ENCODE measurements at regions not wholly inside any gene's neighbourhood (a gene's known extent, or its start where the extent isn't known, plus 50 kb on each side); places are given as distances from the start of the nearest gene placed in this dataset.
A peak's percentile ranks its signal among the peaks of the same experiment; 100 is the strongest.

DNA sequence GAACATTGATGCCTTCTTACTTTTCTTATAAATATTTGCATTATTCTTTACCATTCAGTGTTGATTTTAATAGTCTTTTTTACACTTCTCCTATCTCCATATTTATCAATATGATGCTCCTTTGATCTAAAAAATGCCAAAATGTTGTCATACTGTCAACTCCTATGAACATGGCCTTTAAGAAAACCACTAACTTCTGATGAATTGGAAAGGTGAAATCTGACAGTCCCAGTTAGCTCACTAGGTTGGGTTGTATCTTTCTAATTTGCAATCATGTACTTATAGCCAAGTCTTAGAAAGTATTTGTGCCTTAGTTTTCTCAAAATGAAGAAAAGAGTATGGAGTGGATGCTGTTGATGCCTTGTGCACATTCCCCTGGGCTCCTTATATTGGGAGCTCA lies 75.4 kb upstream of the SPACA1 start:
- TF ChIP-seq, protein P1, sequence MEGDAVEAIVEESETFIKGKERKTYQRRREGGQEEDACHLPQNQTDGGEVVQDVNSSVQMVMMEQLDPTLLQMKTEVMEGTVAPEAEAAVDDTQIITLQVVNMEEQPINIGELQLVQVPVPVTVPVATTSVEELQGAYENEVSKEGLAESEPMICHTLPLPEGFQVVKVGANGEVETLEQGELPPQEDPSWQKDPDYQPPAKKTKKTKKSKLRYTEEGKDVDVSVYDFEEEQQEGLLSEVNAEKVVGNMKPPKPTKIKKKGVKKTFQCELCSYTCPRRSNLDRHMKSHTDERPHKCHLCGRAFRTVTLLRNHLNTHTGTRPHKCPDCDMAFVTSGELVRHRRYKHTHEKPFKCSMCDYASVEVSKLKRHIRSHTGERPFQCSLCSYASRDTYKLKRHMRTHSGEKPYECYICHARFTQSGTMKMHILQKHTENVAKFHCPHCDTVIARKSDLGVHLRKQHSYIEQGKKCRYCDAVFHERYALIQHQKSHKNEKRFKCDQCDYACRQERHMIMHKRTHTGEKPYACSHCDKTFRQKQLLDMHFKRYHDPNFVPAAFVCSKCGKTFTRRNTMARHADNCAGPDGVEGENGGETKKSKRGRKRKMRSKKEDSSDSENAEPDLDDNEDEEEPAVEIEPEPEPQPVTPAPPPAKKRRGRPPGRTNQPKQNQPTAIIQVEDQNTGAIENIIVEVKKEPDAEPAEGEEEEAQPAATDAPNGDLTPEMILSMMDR (IDR thresholded peaks at IDR 0.05; ENCODE audit: low read depth, low read length) = no peak
- H3K4me3 ChIP-seq (ENCODE audit: low read depth, low read length) = no peak overlapping the region

DNA sequence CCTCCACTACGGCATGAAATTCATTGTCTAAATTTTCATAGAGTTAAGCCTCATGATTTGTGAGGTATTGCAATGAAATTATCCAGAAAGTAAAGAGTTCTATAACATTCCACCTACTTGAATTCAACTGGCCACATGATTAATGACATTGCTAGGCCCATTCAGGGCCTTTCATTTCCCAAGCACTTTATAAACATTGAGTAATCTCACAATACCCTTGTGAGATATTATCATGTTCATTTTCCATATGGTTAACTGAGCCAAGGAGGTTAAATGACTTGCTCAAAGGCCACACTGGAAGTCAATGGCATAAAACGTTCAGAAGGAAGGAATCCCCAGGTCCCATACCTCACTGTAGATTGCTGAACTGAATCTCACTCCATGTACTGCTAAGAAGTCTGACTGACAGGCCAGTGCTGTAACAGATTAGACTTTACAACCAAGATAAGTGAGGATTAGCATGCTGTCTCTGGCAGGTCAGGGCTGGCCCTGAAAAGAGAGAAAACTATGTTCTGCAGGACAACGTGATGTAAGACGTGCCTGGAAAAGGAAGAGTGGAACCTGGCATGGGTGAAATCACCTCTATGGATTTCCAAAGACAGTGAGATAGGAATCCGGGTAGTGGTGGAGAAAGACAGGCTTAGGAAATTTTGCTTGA lies 75.9 kb upstream of the SPACA1 start:
- no peak overlapping the region for H3K4me3 ChIP-seq (ENCODE audit: low read depth, low read length)
- TF ChIP-seq, protein P1 (IDR thresholded peaks at IDR 0.05; ENCODE audit: low read depth, low read length) = no peak

DNA sequence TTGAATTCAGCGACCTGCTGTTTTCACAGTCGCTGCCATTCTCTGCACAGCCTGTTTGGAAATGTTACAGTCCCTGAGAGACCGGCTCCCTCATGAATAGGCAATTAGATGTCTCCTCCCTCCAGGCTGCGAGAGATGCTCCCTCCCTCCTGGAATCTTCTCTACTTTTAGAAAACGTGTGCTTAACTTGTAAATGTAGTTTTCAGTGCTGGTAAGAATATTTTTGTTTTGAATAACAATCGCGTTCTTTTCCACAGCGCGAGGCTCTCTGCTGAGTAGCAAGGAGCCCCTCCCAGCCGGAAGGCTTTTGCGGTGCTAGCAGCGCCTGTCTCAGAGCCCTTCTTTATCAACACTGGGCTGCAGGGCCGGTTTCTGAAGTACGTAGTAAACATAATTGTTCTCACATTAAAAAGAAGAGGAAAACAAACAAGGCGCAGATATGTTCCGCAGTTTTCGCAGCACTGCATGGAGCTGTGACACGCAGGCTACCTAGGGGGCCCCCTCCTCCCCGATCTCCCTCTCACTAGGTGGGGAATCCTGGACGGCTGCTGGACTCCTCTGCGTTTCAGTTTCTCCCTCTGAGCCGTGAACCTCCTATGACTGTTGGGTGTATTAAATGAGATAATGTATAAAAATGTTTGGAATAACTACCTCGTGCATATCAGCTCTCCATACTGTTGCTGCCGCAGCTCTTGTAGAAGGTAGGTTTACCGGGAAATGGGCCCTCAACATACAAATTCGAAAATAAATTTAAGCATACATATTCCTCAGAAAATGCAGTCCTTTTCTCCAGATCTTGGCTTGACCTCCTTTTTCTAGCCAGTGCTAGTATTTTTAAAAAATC lies 79.0 kb upstream of the SPACA1 start:
- peak overlapping the region; percentile 37 for H3K4me3 ChIP-seq (ENCODE audit: low read depth, low read length)
- TF ChIP-seq, protein P1 (IDR thresholded peaks at IDR 0.05; ENCODE audit: low read depth, low read length) = no peak

DNA sequence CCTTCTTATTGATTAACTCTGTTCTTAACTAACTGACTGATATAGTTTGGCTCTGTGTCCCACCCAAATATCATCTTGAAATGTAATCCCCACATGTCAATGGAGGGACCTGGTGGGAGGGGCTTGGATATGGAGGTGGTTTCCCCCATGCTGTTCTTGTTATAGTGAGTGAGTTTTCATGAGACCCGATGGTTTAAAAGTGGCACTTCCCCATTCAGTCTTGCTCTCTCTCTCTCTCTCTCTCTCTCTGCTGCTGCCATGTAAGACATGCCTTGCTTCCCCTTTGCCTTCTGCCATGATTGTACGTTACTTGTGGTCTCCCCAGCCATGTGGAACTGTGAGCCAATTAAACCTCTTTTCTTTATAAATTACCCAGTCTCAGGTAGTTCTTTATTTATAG lies 81.8 kb upstream of the SPACA1 start:
- TF ChIP-seq, protein P1 (IDR thresholded peaks at IDR 0.05; ENCODE audit: low read depth, low read length) = no peak

DNA sequence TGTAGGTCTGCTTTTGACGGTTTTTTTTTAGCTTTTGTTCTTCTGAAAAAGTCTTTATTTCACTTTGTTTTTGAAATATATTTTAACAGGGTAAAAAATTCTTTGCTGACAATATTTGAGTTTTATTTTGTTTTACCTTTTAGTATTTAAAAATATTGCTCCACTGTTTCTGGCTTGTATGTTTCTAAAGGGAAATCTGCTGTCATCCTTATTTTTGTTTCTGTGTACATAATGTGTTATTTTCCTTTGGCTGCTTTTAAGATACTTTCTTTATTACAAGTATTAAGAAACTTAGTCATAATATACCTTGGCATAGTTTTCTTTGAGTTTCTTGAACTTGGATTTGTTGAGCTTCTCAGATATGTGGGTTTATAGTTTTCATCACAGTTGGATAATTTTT lies 88.6 kb upstream of the SPACA1 start:
- no peak overlapping the region for H3K4me3 ChIP-seq (ENCODE audit: low read depth, low read length)
- TF ChIP-seq, protein P1 (IDR thresholded peaks at IDR 0.05; ENCODE audit: low read depth, low read length) = no peak

More for the DNA sequence above, 81.8 kb upstream of the SPACA1 start:
- no peak overlapping the region for H3K4me3 ChIP-seq (ENCODE audit: low read depth, low read length)

DNA sequence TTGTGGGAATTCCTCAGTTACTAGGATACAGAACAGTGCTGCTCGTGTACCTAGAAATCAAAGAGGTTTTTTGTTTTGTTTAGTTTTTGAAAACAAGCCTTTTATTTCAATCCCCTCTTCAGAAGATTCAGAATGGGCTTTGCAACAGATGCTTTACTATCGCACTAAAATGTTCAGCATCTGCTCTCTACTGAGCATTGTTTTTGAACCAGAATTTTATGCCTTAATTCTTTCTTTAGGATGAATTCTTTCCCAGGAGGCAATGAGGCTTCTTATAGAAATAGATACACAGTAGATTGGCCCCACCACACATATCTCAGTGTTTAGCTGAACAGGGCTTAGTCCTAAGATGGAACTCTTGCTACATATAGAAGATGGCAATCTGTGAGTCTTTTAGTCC lies 95.9 kb upstream of the SPACA1 start:
- H3K4me3 ChIP-seq (ENCODE audit: low read depth, low read length) = no peak overlapping the region
- TF ChIP-seq, protein P1 (IDR thresholded peaks at IDR 0.05; ENCODE audit: low read depth, low read length) = no peak

DNA sequence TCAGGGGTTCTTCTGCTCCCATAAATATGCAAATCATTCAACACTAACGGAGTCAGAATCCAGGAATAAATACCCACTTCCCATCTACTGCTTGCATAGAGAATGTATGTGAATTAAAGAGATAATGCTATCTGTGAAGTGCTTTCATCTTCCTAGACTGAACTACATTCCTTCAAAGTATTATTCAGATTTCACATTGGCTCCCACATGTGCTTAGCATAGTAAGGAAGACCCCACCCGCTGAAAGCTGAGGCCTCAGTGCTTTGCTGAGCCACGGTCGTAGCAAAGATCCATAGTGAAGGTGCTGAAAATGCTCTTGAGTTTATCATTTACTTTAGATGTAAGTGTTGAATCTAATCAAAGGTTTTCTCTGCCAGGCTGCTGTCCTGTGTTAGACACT lies 97.0 kb upstream of the SPACA1 start:
- H3K4me3 ChIP-seq (ENCODE audit: low read depth, low read length) = no peak overlapping the region
- TF ChIP-seq, protein P1 (IDR thresholded peaks at IDR 0.05; ENCODE audit: low read depth, low read length) = no peak

Measured in WI38 (cell line).